ENCODE measurements at regions not wholly inside any gene's neighbourhood (a gene's known extent, or its start where the extent isn't known, plus 50 kb on each side); places are given as distances from the start of the nearest gene placed in this dataset.

DNA sequence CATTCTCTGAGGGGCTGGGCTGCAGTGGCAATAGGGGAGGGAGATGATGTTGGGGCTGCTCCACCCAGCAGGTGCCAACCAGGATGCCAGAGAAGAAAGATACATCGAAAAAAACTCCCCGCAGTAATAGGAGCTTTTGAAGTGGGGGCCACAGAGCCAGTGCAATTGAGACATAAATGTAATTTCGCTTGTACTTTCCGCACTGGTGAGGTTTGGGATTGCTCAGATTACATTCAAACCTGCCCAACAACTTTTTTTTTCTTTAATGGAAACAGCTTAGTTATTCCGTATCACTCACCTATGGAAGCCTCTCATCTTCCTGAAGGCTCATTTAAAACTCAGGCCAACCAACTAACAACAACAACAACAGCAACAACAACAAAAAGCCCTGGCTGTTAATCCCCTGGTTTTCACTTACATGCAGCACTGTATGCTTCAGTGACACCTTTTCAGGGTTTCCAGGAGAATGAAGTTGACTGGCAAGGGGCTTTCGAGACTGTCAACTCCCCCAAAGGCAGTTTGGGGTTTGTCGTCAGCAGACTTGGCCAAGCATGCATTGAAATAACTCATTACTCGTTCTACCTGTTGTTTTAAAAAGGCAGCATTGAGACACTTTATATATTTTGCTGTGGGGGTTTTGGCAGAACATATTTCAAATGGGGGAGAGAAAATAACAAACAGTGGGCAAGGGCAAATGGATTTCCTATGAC lies 163.8 kb downstream of the EBLN2 start:
- Histone ChIP-seq H3K27me3 (ENCODE audit: low read depth, low read length) (peaks cover 30% of the 10 kb centered on the region), H3K4me3 (ENCODE audit: low read length) (no peak overlapping the region), H3K9me3 (ENCODE audit: insufficient read depth, low read length) (no peaks in the 10 kb centered on the region), H3K27ac (ENCODE audit: low read length) (no peak overlapping the region), H3K9ac (ENCODE audit: low read length) (no peak overlapping the region), H4K20me1 (ENCODE audit: insufficient read depth, low read length) (no peaks in the 10 kb centered on the region), H3K4me2 (ENCODE audit: low read length) (no peak overlapping the region), H3K4me1 (ENCODE audit: low read length) (no peaks in the 10 kb centered on the region), H3K36me3 (replicated peaks; ENCODE audit: low read depth, low read length) (no peaks in the 10 kb centered on the region), H3K79me2 (ENCODE audit: low read length) (no peaks in the 10 kb centered on the region), H2AFZ (ENCODE audit: low read depth, low read length) (no peak overlapping the region)
- no peak for TF ChIP-seq EZH2phosphoT487 (IDR thresholded peaks at IDR 0.05; ENCODE audit: low read depth)
- TF ChIP-seq, protein P1, sequence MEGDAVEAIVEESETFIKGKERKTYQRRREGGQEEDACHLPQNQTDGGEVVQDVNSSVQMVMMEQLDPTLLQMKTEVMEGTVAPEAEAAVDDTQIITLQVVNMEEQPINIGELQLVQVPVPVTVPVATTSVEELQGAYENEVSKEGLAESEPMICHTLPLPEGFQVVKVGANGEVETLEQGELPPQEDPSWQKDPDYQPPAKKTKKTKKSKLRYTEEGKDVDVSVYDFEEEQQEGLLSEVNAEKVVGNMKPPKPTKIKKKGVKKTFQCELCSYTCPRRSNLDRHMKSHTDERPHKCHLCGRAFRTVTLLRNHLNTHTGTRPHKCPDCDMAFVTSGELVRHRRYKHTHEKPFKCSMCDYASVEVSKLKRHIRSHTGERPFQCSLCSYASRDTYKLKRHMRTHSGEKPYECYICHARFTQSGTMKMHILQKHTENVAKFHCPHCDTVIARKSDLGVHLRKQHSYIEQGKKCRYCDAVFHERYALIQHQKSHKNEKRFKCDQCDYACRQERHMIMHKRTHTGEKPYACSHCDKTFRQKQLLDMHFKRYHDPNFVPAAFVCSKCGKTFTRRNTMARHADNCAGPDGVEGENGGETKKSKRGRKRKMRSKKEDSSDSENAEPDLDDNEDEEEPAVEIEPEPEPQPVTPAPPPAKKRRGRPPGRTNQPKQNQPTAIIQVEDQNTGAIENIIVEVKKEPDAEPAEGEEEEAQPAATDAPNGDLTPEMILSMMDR (IDR thresholded peaks at IDR 0.05; ENCODE audit: low read depth, low read length): no peak

DNA sequence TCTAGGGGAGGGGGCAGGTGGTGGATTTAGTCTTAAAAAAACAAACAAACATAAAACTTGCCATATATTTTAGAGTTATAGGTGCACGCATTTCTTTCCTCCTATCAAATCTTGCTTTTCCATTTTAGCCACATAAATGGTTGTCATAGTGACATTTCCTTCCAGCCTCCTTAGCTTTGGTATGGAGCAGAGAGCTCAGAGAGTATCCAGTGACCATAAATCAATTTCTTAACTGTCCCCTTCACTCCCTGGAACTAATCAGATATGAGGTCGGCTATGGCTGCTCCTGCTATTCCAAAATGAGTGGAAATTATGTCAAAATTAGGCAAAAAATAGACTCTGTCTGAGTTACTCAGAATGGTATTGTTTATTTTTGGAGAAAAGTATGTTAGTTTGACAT lies 164.5 kb downstream of the EBLN2 start:
- no peaks in the 10 kb centered on the region for H3K9me3 ChIP-seq (ENCODE audit: insufficient read depth, low read length)
- H3K27ac ChIP-seq (ENCODE audit: low read length): no peak overlapping the region
- H3K4me3 ChIP-seq (ENCODE audit: low read length): no peak overlapping the region
- H4K20me1 ChIP-seq (ENCODE audit: insufficient read depth, low read length): no peaks in the 10 kb centered on the region
- no peak overlapping the region for H3K4me2 ChIP-seq (ENCODE audit: low read length)
- H3K9ac ChIP-seq (ENCODE audit: low read length): no peak overlapping the region
- no peaks in the 10 kb centered on the region for H3K4me1 ChIP-seq (ENCODE audit: low read length)
- H3K79me2 ChIP-seq (ENCODE audit: low read length): no peaks in the 10 kb centered on the region
- no peak overlapping the region for H2AFZ ChIP-seq (ENCODE audit: low read depth, low read length)
- TF ChIP-seq, protein P1 (IDR thresholded peaks at IDR 0.05; ENCODE audit: low read depth, low read length): no peak
- no peak for TF ChIP-seq EZH2phosphoT487 (IDR thresholded peaks at IDR 0.05; ENCODE audit: low read depth)
- H3K27me3 ChIP-seq (ENCODE audit: low read depth, low read length): peaks cover 30% of the 10 kb centered on the region
- H3K36me3 ChIP-seq (replicated peaks; ENCODE audit: low read depth, low read length): no peaks in the 10 kb centered on the region

DNA sequence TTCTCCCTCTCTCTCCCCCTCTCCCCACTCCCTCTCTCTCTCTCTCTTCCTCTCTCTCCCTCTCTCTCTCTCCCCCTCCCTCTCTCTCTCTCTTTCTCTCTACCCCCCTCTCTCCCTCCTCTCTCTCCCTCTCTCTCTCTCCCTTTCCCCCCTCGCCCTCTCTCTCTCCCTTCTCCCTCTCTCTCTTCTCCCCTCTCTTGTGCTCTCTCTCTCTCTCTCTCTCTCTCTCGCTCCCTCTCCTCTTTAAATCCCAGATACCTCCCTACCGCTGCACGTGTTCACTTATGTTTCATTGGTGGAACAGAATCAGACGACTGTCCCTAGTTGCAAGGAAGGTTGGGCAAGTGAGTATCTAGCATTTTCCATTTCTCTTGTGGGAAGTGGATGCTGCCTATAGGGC lies 166.5 kb downstream of the EBLN2 start:
- H4K20me1 ChIP-seq (ENCODE audit: insufficient read depth, low read length): no peaks in the 10 kb centered on the region
- H3K4me2 ChIP-seq (ENCODE audit: low read length): no peak overlapping the region
- H2AFZ ChIP-seq (ENCODE audit: low read depth, low read length): no peak overlapping the region
- no peaks in the 10 kb centered on the region for H3K9me3 ChIP-seq (ENCODE audit: insufficient read depth, low read length)
- no peak overlapping the region for H3K27ac ChIP-seq (ENCODE audit: low read length)
- H3K79me2 ChIP-seq (ENCODE audit: low read length): no peaks in the 10 kb centered on the region
- H3K36me3 ChIP-seq (replicated peaks; ENCODE audit: low read depth, low read length): no peaks in the 10 kb centered on the region
- no peak overlapping the region for H3K9ac ChIP-seq (ENCODE audit: low read length)
- H3K4me3 ChIP-seq (ENCODE audit: low read length): no peak overlapping the region
- H3K27me3 ChIP-seq (ENCODE audit: low read depth, low read length): peaks cover 27% of the 10 kb centered on the region
- no peaks in the 10 kb centered on the region for H3K4me1 ChIP-seq (ENCODE audit: low read length)
- TF ChIP-seq, protein P1 (IDR thresholded peaks at IDR 0.05; ENCODE audit: low read depth, low read length): no peak
- no peak for TF ChIP-seq EZH2phosphoT487 (IDR thresholded peaks at IDR 0.05; ENCODE audit: low read depth)

DNA sequence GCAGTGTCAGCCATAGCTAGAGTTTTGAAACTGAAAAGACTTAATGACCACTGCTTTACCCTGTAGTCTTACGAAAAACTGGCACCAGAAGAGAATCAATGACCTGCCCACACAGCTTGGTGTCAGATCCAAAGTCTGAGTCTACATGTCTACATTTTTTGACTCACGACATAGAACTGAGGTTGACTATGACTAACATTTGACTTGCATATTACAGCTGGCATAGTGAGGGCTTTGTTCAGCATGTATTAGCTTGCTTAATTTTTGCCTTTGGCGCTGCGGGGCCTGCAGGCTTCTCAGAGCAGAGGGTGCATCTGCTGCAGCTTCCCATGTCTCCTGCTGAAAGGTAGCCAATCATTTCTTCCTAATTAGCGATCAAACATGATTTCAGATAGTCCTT lies 167.0 kb downstream of the EBLN2 start:
- TF ChIP-seq, protein P1 (IDR thresholded peaks at IDR 0.05; ENCODE audit: low read depth, low read length): no peak
- TF ChIP-seq EZH2phosphoT487 (IDR thresholded peaks at IDR 0.05; ENCODE audit: low read depth): no peak
- Histone ChIP-seq H3K4me3 (ENCODE audit: low read length) (no peak overlapping the region), H2AFZ (ENCODE audit: low read depth, low read length) (no peak overlapping the region), H4K20me1 (ENCODE audit: insufficient read depth, low read length) (no peaks in the 10 kb centered on the region), H3K79me2 (ENCODE audit: low read length) (no peaks in the 10 kb centered on the region), H3K4me2 (ENCODE audit: low read length) (no peak overlapping the region), H3K27ac (ENCODE audit: low read length) (no peak overlapping the region), H3K4me1 (ENCODE audit: low read length) (no peaks in the 10 kb centered on the region), H3K9me3 (ENCODE audit: insufficient read depth, low read length) (no peaks in the 10 kb centered on the region), H3K27me3 (ENCODE audit: low read depth, low read length) (peaks cover 25% of the 10 kb centered on the region), H3K9ac (ENCODE audit: low read length) (no peak overlapping the region), H3K36me3 (replicated peaks; ENCODE audit: low read depth, low read length) (no peaks in the 10 kb centered on the region)
